Fibroblast of skin of abdomen (primary cell): ENCODE measurements at regions not wholly inside any gene's neighbourhood (a gene's known extent, or its start where the extent isn't known, plus 50 kb on each side); places are given as distances from the start of the nearest gene placed in this dataset.
A peak's percentile ranks its signal among the peaks of the same experiment; 100 is the strongest.

Experiments used
- DNase-seq: peaks from one replicate; pipeline ENCODE4 v3.0.0-alpha.2; 2013

DNA sequence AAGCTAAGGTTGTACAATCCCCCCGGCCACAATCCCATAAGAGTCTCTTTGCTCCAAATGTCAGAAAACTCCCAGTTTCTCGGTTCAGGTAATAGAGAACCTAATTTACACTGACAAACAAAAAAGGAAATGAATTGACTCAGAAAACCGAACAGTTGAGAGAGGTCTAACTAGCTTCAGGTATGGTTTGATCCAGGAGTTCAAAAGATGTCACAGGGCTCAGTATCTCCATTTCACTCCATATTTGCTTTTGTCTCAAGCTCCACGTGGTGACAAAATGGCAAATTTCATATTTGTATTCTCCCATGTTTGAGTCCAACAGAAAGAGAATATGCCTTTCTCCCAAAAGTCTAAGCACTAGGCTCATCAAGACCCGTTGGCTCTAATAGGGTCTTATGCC, 117.4 kb downstream of the AXIN2 start:
- no peak for DNase-seq

DNA sequence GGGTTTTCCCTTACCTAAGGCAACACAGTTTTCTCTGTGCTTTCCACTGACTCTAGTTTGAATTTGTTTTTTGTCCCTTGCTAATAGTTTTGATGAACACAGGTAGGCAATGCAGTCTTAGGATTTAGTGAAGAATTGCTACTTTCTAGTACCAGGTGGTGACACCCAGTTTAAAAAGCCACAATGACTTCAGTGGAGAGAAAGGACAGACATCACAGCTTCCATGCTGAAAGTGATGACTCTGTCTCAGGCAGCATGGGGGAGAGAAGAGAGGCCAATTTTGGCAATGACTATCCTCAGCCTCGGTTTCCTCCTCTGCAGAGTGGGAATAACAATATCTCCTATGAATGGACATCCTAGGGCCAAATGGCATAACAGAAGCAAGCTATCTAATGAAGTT, 118.8 kb downstream of the AXIN2 start:
- no peak for DNase-seq

DNA sequence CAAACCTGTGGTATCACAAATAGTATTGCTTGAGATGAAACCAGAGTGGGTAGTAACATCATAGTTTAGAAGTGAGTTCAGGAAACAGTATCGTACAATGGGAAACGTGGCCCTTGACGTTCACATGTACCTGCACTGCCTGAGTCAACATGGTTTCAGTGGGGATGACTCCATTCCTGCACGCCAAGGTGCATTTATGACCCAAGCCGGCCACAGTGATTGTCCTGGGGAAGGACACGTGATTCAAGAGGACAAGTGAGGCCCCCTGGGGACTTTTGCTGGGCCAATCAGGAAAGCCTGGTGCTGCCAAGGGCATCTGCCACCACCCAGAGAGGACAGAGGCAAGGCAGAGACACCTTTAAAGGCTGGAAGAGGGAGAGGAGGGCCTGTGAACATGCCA, 119.2 kb downstream of the AXIN2 start:
- DNase-seq = no peak

DNA sequence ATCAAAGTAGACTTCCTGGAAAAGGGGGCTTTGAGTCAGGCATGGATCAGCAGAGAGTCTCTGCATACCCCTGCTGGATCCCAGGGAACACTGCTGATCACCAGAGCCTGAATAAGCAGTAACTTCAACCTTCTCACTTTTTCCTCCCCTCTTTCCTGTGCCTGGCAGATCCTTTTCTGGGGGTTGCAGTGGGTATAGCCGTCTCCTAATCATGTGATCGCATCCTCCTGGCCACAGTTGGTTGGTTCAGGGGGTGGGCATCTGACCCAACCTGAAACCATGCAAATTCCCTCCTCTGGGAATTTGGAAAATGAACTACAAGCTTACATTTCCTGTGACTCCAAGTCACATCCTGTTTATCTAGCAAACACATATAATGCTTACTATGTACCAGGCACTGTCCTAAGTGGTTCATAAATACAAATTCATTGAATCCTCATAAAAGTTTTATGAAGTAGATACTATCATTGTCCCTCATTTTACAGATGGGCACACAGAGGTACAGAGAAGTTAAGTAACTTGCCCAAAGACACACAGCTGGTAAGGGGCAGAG, 120.3 kb downstream of the AXIN2 start:
- DNase-seq = no peak

DNA sequence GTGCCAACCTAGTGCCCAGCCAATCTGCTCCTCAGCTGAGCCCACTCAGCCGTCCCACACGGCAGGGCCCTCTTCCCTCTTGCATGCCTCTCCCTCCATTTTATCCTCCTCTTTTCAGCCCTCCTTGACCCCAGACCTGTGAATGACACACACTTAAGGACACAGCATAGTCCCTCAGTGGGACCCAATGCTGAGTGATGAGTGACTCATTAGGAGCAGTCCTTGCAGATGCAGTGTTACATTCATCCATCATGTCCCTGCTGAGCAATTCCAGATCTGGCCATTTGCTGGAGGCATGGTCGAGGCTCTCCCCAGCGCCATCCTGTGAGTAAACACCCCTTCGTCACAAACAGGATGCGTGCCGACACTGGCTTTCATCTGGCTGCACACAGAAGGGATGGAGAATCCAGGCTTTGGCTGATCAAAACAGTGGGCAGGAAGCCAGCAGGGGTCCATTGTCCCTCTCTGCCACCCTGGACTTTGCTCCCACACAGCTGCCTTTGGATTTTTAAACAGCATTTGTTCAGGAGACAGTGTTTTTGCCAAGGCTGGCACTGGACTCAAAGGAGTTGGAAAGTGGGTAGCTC, 122.6 kb downstream of the AXIN2 start:
- DNase-seq = peak; percentile 41

DNA sequence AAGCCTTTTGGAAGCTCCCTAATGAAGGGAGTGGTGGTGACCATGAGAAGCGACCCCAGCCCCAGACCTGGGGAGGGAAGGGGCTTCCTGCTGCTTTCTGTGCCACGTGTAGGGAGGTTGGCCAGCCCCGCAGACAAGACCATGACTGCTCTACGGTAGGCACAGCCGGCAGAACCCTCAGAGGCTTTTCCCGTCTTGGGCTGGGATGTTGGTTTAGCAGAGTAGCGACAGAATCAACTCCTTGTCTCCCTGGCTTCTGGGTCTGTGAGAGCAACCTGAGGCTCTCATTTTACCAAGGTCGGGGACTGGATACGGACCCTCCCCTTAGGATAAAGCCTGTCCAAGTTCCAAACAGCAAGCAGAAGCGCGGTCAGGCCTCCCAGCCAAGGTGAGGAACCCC, 123.3 kb downstream of the AXIN2 start:
- no peak for DNase-seq

DNA sequence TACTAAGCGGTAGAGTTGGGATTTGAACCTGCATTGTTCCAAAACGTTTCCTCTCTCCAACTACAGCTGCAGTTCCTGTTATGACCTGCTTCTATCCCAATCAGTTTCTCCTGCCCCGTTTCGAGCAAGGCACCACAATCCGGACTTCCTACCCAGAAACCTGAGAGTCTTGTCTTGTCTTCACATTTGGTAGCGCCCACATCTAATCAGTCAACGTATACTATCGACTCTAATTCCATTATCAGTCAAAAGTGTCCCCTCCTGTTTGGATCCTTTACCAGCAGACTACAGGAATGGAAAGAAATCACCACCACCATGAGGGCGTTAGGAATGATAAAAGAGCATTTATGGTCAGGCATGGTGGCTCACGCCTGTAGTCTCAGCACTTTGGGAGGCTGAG, 124.6 kb downstream of the AXIN2 start:
- no peak for DNase-seq

DNA sequence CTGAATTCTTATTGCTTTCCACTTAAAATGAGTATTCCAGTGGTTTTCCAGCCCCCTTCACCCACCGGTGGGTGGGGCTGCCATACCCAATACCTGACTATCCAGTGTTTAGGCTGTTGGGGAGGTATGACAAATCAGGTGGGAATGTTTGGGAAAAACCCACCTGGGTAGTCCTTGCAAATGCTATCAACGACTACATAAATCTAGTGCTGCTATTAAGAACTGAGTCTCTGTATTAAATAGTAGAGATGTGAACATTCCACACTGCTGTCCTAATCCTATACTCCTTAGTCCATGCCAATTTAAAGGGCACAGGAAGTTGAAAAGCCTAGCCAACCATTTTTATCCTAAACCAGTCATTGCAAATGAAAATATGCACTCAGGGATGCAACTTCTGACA, 126.6 kb downstream of the AXIN2 start:
- no peak for DNase-seq

DNA sequence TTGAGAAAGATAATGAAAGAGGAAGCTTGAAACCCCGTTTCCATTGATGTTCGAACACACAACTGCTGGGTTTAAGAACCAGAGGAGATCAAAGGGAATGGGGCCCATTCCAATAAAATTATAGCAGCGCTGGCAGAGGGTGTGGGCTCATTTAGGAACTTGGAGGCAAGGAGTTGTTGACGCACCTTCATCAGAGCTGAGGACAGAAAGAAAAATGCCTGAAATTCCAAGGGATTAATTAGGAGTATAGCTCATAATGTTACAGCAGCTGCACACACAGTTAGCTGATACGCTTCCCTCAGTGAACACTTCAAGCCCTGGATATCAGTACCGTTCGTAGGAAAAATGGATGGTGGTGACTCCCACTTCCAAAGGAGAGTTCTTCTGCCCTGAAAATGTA, 127.2 kb downstream of the AXIN2 start:
- peak; percentile 43 for DNase-seq

DNA sequence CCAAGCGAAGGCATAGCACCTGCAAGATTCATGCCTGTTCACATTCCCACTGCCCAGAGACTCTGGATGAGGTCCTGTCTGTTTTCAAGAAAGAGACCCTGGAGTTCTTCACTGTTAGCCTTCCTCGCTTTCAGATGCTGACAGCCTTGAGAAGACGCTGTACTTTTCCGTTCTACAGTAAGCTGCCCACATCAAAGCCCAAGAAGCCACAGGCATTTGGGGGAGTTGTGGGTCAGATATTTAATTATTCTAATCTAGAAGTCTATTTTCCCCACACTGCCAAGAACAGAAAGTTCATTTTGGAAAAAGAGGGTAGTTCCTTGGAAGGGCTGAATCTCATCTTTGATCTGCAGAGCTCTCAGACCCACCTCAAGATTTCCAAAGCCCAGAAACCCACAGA, 127.9 kb downstream of the AXIN2 start:
- DNase-seq = peak; percentile 25

DNA sequence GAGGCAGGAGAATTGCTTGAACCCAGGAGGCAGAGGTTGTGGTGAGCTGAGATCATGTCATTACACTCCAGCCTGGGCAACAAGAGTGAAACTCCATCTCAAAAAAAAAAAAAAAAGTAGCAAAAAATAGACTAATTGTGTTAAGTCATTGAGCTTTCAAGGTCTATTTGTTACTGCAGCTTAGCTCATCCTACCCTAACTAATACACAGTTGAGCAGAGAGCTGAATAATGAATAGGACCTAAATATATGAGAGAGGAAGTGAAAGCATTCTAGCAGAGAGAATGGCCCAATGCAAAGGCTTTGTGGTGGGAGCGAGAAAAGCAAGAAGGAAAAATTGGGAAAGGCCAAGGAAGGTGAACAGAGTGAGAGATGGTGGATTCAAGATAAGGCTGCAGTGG, 128.3 kb downstream of the AXIN2 start:
- DNase-seq = no peak

DNA sequence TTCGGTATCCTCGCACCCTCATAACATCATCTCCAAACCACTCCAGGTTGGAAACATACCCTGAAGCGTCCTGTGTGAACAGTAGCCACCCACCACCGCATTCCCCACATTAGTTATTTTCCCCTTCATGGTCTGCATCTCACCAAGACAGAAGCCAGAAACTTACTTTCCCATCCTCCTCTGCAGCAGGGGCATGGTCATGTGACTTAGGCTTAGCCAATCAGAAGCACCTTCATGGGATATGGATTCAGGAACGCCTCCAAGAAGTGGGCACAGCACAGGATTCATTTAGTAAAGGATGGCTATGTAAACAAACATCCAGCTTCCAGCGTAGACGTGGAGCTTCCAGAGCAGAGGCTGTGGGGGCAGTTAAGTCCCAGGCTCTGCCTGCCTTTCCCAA, 130.3 kb downstream of the AXIN2 start:
- DNase-seq = no peak

DNA sequence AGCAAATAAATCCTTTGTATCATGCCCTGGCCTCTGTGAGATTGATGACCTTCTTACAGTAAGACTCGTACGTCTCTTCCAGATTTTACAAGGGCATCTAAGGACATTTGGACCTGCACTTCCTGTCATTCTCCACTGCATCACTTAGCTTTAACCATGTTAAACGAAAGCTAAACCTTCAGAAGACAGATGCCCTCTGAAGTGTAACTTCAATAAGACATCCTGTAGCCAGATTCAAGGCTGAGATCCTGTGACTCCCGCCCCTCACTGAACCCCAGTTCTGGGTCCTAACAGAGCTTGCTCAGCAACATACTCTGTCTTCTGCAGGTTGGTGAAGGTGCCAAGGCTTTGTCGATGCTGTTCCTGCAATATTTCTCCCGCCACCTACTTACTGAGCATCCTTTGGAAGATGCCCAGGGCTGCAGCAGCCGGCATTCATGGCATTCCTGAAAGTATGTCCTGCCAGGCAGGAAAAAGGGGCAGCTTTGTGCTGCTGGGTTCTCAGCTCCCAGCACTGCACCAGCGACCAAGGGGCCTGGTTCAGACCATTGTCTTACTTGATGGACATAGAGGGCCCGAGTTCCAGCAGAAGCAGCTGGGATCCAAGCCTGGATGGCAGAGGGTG, 131.1 kb downstream of the AXIN2 start:
- DNase-seq = no peak

DNA sequence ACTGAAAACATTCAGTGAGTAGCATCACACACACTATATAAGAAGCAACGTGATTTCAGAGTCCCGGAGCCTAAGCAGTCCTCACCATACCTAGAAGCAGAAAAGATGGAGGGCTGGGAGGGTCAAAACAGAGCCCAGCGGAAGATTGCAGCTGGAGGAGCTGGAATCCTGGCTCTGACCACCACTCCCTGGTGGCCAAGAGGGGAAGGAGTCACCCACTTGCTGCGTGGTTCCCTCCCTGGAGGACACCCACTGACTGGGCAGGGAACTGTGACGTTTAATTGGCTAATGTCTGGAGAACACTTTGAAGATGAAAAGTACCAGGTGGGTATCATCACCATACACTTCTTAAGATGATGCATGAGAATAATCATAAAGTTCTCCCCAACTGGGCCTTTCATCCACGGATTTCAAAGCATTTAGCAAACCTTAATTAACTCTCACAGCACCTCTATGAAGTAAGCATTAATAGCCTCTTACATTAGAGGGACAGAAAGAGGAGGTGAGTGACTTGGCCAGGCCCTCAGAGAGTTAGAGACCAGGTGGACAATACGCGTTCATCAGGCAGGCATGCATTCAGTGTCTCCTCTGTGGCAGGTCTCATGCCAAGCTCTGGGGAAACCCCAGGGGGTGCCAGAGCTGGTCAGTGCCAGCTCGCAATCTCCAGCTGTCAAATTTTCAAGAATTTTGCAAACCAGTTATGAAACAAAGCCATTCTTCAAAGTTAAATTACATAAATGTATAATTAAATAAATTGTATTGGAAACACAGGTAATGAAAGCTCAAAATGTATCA, 137.9 kb downstream of the AXIN2 start:
- DNase-seq = no peak

DNA sequence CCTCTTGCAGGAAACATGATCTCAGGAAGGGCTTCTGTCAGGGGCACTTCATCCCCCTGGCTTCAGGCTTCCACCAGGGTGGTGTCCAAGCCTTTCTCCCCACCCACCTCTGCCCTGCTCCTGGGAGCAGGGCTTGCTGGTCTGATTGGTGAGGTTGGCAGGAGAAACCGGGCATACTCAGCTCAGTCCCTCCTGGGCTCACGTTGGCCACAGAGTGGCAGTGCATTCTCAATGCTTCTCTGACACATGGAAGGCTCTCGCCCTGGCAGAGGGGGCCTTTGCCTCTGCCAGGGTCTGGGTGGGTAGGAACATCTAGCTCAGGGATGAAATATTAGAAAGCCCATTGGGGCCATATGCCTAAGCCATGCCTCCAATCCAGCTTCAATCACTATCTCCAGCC, 142.8 kb downstream of the AXIN2 start:
- DNase-seq = no peak

DNA sequence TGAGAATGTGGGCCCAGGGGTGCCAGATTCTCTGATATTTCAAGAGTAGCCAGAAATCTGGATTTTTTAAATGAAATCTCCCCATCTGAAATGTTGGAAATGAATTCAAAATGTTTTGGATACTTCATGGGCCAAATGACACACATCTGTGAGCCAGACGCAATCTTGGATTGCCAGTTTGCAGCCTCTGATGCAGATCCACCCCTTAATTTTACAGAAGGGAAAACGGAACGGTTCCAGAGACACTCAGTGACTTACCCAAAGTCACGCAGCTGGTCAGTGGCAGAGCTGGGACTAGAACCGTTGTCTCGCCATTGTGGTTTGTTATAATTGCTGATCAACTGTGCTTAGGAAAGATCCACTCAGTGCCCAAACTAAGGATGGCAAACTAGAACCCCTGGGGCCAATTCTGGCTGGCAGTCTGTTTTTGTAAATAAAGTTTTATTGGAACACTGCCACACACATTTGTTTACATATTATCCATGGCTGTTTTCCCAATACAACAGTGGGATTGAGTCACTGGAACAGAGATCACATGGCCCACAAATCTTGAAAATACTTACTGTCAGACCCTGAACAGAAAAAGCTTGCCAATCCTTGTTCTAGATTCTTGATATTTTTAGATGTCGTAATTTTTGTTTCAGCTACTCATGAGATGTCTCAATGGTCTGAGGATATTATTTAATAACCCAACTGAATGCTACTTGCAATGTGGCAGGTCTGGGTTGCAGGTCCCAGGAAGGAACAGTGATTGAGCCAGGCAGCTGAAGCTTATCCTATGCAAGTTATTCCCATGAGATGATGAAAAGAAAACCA, 143.8 kb downstream of the AXIN2 start:
- DNase-seq = peak; percentile 13

DNA sequence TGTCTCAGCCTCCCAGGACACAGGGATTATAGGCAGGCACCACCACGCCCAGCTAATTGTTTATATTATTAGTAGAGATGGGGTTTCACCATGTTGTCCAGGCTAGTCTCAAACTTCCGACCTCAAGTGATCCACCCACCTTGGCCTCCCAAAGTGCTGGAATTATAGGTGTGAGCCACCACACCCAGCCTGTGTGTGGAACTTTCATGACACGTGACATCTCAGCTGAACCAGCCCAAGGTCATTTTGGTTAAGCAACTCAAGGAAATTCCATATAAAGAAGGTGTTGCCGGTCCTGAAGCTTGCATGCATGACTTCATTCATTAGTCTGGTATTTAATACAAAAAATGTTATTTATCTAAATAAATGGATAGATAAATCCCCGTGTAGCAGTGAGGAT, 145.5 kb downstream of the AXIN2 start:
- DNase-seq = no peak

DNA sequence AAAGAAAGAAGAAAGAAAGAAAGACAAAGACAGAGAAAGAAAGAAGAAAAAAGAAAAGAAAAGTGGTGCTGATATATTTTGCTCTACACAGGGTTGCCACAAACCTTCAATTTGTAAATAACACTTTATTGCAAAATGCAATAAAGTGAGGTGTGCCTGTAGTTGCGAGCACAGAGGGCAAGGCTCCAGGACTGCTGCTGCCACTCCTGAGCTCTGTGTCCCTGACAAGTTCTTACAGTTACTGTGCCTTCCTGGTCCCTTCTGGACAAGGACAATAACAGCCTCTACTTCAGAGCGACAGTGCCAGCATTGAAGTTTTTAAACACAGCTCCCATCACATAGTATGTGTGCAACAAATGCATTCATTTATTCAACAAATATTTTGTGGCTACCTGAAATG, 148.1 kb downstream of the AXIN2 start:
- DNase-seq = no peak

DNA sequence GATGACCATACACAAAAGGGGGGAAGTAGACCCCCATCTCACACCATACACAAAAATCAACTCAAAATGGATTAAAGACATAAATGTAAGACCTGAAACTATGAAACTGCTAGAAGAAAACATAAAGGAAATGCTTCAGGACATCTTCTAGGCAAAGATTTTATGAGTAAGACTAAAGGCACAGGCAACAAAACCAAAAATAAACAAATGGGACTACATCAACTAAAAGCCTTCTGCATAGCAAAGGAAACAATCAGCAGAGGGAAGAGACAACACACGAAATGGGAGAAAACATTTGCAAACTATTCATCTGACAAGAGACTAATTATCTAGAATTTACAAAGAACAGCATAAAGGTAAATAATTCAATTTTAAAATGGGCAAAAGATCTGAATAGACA, 152.1 kb downstream of the AXIN2 start:
- DNase-seq = no peak

DNA sequence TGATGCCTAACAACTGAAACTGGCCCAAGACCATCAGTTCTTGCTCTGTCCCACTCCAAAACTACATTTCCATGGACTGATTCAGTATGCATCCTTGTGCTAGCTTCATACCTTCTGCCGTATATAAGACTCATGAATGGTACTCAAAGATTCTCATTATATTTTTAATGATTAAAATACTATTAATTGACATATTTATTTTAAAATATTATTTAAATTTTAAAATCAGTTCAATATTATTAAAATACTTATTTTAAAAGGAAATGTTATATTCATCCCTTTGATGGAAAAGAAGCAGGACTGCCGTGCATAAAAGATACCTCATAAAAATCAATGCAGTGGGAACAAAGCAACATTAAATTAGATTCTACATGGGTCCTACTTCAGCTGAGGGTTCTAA, 153.4 kb downstream of the AXIN2 start:
- DNase-seq = no peak

DNA sequence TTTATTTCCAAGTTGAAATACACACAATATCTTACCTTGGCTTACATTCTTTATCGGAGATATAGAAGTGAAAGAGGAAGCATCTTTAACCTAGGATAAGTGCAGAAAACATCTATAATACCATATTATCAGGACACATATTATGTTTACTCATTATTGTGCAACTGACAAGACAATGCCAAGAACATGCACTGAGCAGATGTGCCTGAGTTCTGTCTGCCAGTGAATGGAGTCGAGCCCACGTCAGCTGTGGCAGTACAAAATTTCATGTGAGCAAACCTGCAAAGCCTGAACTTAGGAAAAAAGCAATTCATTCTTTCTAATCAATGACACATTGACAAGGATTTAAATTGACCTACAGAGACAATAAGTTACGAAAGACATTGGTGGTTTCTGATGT, 154.4 kb downstream of the AXIN2 start:
- DNase-seq = peak; percentile 13

DNA sequence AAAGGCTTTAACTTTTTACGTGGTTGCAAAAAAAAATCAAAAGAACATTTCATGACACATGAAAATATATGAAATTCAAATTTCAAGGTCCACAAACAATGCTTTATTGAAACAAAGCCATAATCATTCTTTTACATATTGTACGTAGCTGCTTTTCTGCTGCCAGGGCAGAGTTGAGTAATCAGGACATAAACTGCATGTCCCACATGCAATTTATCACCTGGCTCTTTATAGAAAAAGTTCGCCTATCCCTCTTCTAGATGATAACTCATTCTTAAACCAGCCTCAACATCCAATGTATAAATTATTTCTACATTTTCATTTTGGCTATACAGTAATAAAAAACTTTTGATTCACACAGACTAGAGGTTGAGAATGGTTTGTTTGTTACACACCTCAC, 154.9 kb downstream of the AXIN2 start:
- DNase-seq = no peak

DNA sequence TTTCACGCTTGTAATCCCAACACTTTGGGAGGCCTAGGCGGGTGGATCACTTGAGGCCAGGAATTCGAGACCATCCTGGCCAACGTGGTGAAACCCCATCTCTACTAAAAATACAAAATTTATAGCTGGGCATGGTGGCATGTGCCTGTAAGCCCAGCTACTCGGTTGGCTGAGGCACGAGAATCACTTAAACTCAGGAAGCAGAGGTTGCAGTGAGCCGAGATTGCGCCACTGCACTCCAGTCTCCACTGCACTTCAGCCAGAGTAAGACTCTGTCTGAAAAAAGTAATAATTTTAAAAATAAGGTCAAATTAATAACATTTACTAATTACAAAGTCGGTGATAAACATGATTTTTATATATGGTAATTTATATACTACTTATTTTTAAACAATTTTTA, 155.9 kb downstream of the AXIN2 start:
- no peak for DNase-seq
